ENCODE measurements at regions not wholly inside any gene's neighbourhood (a gene's known extent, or its start where the extent isn't known, plus 50 kb on each side); places are given as distances from the start of the nearest gene placed in this dataset.
"Not testable (repeated sequence)": the region's sequence is repeated elsewhere in the genome, so short reads cannot be mapped to it uniquely, and the experiment has no call there.

DNA sequence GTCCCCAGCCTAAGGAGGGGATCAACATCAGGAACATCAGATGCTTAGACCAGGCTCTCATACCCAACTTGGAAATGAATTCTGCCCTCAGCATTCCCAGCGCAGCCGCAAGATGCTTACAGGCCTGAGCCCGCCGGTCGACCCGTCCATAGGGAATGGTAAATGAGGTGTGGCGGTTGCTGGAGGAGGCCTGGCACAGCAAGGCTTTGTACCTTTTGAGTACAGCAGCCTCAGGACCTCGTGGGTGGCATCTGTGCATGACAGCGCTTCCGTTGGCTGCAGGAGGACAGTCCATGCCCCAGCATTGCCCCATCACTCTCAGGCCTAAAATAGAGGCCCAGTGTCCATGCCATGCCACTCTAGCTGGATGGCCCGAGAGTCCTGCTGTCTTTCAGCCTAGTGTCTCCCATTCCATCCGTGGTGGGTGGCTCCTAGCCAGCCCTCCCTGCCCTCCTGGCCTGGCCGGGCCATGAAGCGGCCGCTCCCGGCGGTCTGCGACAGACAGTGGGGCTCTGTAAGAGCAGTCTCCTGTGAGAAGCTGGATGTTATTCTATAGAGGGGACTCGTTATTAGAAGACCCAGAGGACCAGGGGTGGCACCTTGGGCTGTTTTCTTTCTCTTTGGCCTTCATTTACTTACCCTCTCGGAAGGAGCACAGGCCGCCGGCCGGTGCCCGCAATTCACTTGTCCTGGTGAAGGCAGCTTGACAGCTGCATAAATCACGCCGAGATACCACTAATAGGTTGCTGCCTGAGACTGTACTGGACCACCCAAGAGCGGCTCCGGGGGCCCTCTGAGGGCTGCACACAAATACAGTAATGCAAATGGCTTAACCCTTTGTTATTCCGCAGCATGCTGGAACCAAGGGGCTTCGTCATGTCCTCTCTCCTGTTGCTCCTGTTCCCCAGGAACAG, 223.5 kb upstream of the TUT7 start:
- 81 to 84% methylated on average over 30 of the region's 30 CpGs for WGBS, 2 experiments

DNA sequence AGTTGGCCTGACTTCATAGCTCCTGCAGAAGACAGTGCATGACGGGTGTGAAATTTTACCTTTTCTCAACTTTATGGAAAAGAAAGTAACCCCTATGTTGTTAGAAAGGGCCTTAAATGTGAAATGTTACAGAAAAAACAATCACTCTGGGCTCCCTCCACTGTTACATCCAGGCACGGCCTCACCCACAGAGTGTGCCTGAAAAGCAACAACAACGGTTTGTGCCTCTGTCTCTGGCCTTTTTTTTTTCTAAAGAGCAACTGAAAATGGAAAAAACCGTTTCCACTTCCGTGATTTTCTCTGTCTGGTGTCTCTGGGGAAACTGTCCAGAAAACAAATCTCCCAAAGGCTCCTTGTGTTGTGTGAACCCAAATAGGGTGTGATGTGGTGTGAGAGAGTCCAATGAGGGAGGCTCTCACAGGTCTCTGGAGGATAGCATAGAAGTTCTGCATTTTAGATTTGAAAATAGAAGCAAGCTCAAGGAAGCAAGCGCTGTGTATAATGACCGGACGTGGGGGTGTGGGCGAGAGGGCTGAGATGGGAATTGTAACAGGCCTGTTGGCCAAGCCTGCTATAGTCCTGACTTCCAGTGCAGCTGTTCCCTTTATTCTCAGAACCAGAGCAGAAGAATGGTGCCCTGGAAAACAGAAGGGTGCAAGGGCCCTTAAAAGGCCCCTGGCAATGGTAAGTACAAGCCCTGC, 221.8 kb upstream of the TUT7 start:
- Histone ChIP-seq H3K36me3 (ENCODE audit: control insufficient read depth, insufficient read depth, low read length) (no peaks in the 10 kb centered on the region), H3K27ac (ENCODE audit: insufficient read depth, low read depth, low read length, poor library complexity, severe bottlenecking) (no peak overlapping the region), H3K4me1 (ENCODE audit: control insufficient read depth, insufficient read depth, low read length) (no peaks in the 10 kb centered on the region), H3K27me3 (ENCODE audit: control insufficient read depth, insufficient read depth, low read length, poor library complexity, severe bottlenecking) (no peaks in the 10 kb centered on the region), H3K4me3 (ENCODE audit: insufficient read depth, low read depth, low read length) (no peak overlapping the region), H3K9me3 (ENCODE audit: control insufficient read depth, low read length) (no peaks in the 10 kb centered on the region)
- WGBS, 2 experiments: 94 to 97% methylated on average over 9 of the region's 9 CpGs

More for the DNA sequence above, 223.5 kb upstream of the TUT7 start:
- no peaks in the 10 kb centered on the region for H3K4me1 ChIP-seq (ENCODE audit: control insufficient read depth, insufficient read depth, low read length)
- no peak overlapping the region for H3K4me3 ChIP-seq (ENCODE audit: insufficient read depth, low read depth, low read length)
- no peaks in the 10 kb centered on the region for H3K9me3 ChIP-seq (ENCODE audit: control insufficient read depth, low read length)
- no peak overlapping the region for H3K27ac ChIP-seq (ENCODE audit: insufficient read depth, low read depth, low read length, poor library complexity, severe bottlenecking)
- H3K36me3 ChIP-seq (ENCODE audit: control insufficient read depth, insufficient read depth, low read length): no peaks in the 10 kb centered on the region
- H3K27me3 ChIP-seq (ENCODE audit: control insufficient read depth, insufficient read depth, low read length, poor library complexity, severe bottlenecking): no peaks in the 10 kb centered on the region

DNA sequence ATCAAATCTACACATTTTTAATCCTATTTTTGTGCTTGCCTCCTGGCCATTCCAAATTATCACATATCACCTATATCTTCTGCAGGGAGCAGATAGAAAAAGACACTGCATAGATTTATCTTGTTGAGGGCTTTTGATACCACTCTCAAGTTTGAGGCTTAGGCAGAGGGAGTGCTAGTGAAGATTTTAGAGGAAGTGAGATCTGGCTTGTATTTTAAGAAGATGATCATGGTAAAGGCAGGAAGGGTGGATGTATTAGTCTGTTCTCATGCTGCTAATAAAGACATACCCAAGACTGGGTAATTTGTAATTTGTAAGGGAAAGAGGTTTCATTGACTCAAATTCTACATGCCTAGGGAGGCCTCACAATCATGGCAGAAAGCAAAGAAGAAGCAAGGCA, 220.9 kb upstream of the TUT7 start:
- no peaks in the 10 kb centered on the region for H3K4me1 ChIP-seq (ENCODE audit: control insufficient read depth, insufficient read depth, low read length)
- no peaks in the 10 kb centered on the region for H3K27me3 ChIP-seq (ENCODE audit: control insufficient read depth, insufficient read depth, low read length, poor library complexity, severe bottlenecking)
- H3K36me3 ChIP-seq (ENCODE audit: control insufficient read depth, insufficient read depth, low read length): no peaks in the 10 kb centered on the region
- no peaks in the 10 kb centered on the region for H3K9me3 ChIP-seq (ENCODE audit: control insufficient read depth, low read length)
- H3K27ac ChIP-seq (ENCODE audit: insufficient read depth, low read depth, low read length, poor library complexity, severe bottlenecking): no peak overlapping the region
- no peak overlapping the region for H3K4me3 ChIP-seq (ENCODE audit: insufficient read depth, low read depth, low read length)

DNA sequence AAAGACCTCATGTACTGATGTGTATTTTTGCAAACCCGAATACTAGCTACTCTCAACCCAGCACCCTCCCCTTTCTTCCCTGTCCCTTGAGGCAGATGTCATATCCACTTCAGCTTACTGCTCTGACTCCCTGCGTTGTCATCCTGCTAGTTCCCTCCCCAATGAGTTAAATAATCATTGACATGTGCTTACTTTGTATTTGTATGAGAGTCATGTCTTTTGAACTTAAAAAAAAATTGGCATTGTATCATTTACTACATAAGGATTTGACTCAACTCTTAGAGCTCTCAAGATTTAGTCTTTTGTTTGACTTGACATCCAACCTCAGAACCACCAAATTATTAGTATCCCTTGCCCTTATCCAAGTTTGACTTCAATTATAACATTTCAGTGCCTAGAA, 219.7 kb upstream of the TUT7 start:
- WGBS, 2 experiments: 90 to 92% methylated on average over 2 of the region's 2 CpGs
- H3K4me3 ChIP-seq (ENCODE audit: insufficient read depth, low read depth, low read length): no peak overlapping the region
- no peaks in the 10 kb centered on the region for H3K36me3 ChIP-seq (ENCODE audit: control insufficient read depth, insufficient read depth, low read length)
- no peak overlapping the region for H3K27ac ChIP-seq (ENCODE audit: insufficient read depth, low read depth, low read length, poor library complexity, severe bottlenecking)
- H3K27me3 ChIP-seq (ENCODE audit: control insufficient read depth, insufficient read depth, low read length, poor library complexity, severe bottlenecking): no peaks in the 10 kb centered on the region
- H3K4me1 ChIP-seq (ENCODE audit: control insufficient read depth, insufficient read depth, low read length): no peaks in the 10 kb centered on the region
- H3K9me3 ChIP-seq (ENCODE audit: control insufficient read depth, low read length): no peaks in the 10 kb centered on the region

DNA sequence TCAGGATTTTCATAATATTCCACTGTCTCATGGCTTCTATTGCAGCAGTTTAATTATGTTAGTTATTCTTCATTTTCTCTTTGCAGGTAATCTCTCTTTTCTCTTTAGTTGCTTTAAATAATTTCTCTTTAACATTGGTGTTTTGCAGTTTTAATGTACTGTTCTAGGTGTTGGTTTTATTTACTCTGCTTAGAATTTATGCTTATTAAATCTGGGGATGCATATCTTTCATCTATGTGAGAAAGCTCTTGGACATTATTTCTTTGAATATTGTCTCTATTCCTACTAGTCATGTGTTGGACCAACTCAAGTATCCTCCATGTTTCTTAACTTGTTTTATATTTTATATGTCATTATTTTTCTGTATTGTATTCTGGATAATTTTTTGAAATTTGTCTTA, 218.7 kb upstream of the TUT7 start:
- no peak overlapping the region for H3K27ac ChIP-seq (ENCODE audit: insufficient read depth, low read depth, low read length, poor library complexity, severe bottlenecking)
- H3K4me3 ChIP-seq (ENCODE audit: insufficient read depth, low read depth, low read length): no peak overlapping the region
- H3K9me3 ChIP-seq (ENCODE audit: control insufficient read depth, low read length): no peaks in the 10 kb centered on the region
- no peaks in the 10 kb centered on the region for H3K27me3 ChIP-seq (ENCODE audit: control insufficient read depth, insufficient read depth, low read length, poor library complexity, severe bottlenecking)
- H3K4me1 ChIP-seq (ENCODE audit: control insufficient read depth, insufficient read depth, low read length): no peaks in the 10 kb centered on the region
- no peaks in the 10 kb centered on the region for H3K36me3 ChIP-seq (ENCODE audit: control insufficient read depth, insufficient read depth, low read length)

DNA sequence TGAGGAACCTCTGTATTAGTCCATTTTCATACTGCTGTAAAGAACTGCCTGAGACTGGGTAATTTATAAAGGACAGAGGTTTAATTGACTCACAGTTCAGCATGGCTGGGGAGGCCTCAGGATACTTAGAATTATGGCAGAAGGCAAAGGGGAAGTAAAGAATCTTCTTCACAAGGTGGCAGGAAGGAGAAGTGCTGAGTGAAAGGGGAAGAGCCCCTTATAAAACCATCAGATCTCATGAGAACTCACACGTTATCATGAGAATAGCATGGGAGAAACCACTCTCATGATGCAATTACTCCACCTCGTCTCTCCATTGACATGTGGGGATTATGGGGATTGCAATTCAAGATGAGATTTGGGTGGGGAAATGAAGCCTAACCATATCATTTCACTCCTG, 211.4 kb upstream of the TUT7 start:
- not testable (repeated sequence) for H3K4me1 ChIP-seq (ENCODE audit: control insufficient read depth, insufficient read depth, low read length)
- WGBS, 2 experiments: 83 to 100% methylated on average over 1 to 2 of the region's 2 CpGs

DNA sequence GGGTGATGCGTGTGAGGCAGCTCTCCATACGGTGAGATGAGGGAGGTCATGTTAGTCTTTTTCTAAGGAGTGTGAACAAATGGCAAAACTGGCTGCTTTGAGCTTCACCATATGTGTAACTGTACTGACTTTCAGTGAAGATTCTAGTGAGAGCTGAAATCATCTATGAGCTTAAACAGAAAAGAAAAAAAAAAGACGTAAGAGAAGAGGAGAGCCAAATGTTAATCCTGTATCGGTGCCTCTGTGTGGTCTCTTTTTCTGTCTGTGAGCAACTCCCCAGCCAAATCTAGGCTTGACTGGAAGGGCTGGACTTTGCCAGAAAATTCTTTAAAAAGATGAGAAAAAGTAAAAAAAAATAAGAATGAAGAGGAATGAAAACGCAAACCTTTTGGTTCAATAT, 209.7 kb upstream of the TUT7 start:
- Histone ChIP-seq H3K4me1 (ENCODE audit: control insufficient read depth, insufficient read depth, low read length) (no peaks in the 10 kb centered on the region), H3K27me3 (ENCODE audit: control insufficient read depth, insufficient read depth, low read length, poor library complexity, severe bottlenecking) (no peaks in the 10 kb centered on the region), H3K9me3 (ENCODE audit: control insufficient read depth, low read length) (no peaks in the 10 kb centered on the region), H3K27ac (ENCODE audit: insufficient read depth, low read depth, low read length, poor library complexity, severe bottlenecking) (no peak overlapping the region), H3K4me3 (ENCODE audit: insufficient read depth, low read depth, low read length) (no peak overlapping the region), H3K36me3 (ENCODE audit: control insufficient read depth, insufficient read depth, low read length) (no peaks in the 10 kb centered on the region)
- 92% methylated on average over 5 of the region's 5 CpGs for WGBS, 2 experiments

More for the DNA sequence above, 211.4 kb upstream of the TUT7 start:
- not testable (repeated sequence) for H3K9me3 ChIP-seq (ENCODE audit: control insufficient read depth, low read length); H3K4me3 ChIP-seq (ENCODE audit: insufficient read depth, low read depth, low read length); H3K27ac ChIP-seq (ENCODE audit: insufficient read depth, low read depth, low read length, poor library complexity, severe bottlenecking); H3K27me3 ChIP-seq (ENCODE audit: control insufficient read depth, insufficient read depth, low read length, poor library complexity, severe bottlenecking); H3K36me3 ChIP-seq (ENCODE audit: control insufficient read depth, insufficient read depth, low read length)

DNA sequence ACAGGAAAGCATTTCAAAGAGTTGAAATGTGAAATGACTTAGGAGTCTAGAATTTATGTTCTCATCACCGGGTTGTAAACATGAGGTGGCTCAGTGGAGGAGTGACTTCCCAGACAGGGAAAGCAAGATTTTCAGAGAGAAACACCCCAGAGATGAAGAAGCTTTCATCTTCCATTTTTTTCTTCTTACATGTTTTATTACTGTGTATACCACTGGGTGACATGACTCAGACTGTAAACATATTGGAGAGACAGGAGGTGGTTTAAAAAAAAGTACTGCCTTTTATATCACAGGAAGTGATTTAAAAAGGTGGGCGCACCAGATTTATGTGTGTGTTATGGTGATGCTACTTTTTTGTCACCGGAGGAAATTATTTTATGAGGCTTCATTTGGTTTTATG, 209.1 kb upstream of the TUT7 start:
- WGBS, 2 experiments: 93 to 96% methylated on average over 3 of the region's 3 CpGs
- Histone ChIP-seq H3K27ac (ENCODE audit: insufficient read depth, low read depth, low read length, poor library complexity, severe bottlenecking) (no peak overlapping the region), H3K4me3 (ENCODE audit: insufficient read depth, low read depth, low read length) (no peak overlapping the region), H3K9me3 (ENCODE audit: control insufficient read depth, low read length) (no peaks in the 10 kb centered on the region), H3K4me1 (ENCODE audit: control insufficient read depth, insufficient read depth, low read length) (no peaks in the 10 kb centered on the region), H3K36me3 (ENCODE audit: control insufficient read depth, insufficient read depth, low read length) (no peaks in the 10 kb centered on the region), H3K27me3 (ENCODE audit: control insufficient read depth, insufficient read depth, low read length, poor library complexity, severe bottlenecking) (no peaks in the 10 kb centered on the region)

DNA sequence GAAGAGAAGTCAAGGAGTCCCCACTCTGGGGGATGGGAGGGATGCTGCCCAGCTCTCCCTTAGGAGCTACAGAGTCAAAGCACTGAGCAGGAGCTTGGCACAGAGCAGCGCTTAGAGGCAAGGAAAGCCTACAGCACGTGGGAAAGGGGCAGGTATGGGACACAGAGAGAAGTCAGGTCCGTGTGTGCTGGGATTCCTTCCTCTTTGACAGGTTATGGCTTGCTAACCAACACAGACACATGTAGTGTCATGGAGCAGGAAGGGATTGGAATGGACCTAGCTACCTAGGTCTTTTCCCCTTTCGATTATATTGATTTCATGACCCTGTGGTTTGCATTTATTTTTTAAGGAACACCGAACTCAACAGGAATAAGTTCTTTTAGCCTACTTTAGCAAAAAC, 208.5 kb upstream of the TUT7 start:
- no peaks in the 10 kb centered on the region for H3K36me3 ChIP-seq (ENCODE audit: control insufficient read depth, insufficient read depth, low read length)
- no peaks in the 10 kb centered on the region for H3K4me1 ChIP-seq (ENCODE audit: control insufficient read depth, insufficient read depth, low read length)
- H3K9me3 ChIP-seq (ENCODE audit: control insufficient read depth, low read length): no peaks in the 10 kb centered on the region
- H3K4me3 ChIP-seq (ENCODE audit: insufficient read depth, low read depth, low read length): no peak overlapping the region
- H3K27ac ChIP-seq (ENCODE audit: insufficient read depth, low read depth, low read length, poor library complexity, severe bottlenecking): no peak overlapping the region
- 69 to 73% methylated on average over 4 to 5 of the region's 5 CpGs for WGBS, 2 experiments
- H3K27me3 ChIP-seq (ENCODE audit: control insufficient read depth, insufficient read depth, low read length, poor library complexity, severe bottlenecking): no peaks in the 10 kb centered on the region

DNA sequence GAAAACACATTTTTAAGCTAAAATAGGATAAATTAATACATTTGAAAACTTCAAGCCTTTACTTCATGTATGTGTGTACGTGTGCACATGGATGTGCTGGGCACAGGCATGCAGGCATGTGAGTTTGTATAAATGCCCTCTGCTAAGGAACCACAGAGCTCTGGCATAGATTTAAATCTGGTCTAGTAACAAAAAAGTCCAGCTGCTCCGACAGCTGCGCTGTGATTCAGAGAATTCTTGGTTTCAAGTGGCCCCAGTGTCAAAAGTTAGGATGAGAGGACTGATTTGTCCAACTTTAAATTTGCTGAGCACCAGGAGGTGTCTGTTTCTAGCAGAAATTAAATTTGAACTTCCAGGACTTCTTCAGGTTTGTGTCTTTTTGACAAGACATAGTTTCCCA, 203.7 kb upstream of the TUT7 start:
- WGBS, 2 experiments: 94 to 99% methylated on average over 3 of the region's 3 CpGs
- H3K4me3 ChIP-seq (ENCODE audit: insufficient read depth, low read depth, low read length): no peak overlapping the region

More for the DNA sequence above, 203.7 kb upstream of the TUT7 start:
- Histone ChIP-seq H3K36me3 (ENCODE audit: control insufficient read depth, insufficient read depth, low read length) (no peaks in the 10 kb centered on the region), H3K4me1 (ENCODE audit: control insufficient read depth, insufficient read depth, low read length) (peaks cover 5% of the 10 kb centered on the region), H3K27me3 (ENCODE audit: control insufficient read depth, insufficient read depth, low read length, poor library complexity, severe bottlenecking) (no peaks in the 10 kb centered on the region), H3K9me3 (ENCODE audit: control insufficient read depth, low read length) (no peaks in the 10 kb centered on the region), H3K27ac (ENCODE audit: insufficient read depth, low read depth, low read length, poor library complexity, severe bottlenecking) (no peak overlapping the region)

All from ectodermal cell (in vitro differentiated cells).